GM10266 (cell line): ENCODE measurements at regions not wholly inside any gene's neighbourhood (a gene's known extent, or its start where the extent isn't known, plus 50 kb on each side); places are given as distances from the start of the nearest gene placed in this dataset.

Experiments used
- DNase-seq: peaks from one replicate; pipeline ENCODE4 v3.0.0; 2012; ENCODE audit errors: extremely low spot score
- CTCF ChIP-seq: IDR thresholded peaks from 2 replicates; pipeline ENCODE4 v1.5.1; 2012; ENCODE audit warnings: mild to moderate bottlenecking, low read depth; ENCODE audit not compliant: control insufficient read depth, insufficient read depth; ENCODE audit errors: missing control alignments

- DNase-seq = no peak
These were observed 250.0 kb downstream of the NXPE2 start for GRCh38 chr11:114928260-114928870.

GRCh38 chr11:114929351-114930000 lies 251.1 kb downstream of the NXPE2 start:
- no peak for TF ChIP-seq CTCF
- DNase-seq = no peak

More at GRCh38 chr11:114928260-114928870, 250.0 kb downstream of the NXPE2 start:
- no peak for TF ChIP-seq CTCF

- TF ChIP-seq CTCF = no peak
- no peak for DNase-seq
These were observed 260.5 kb downstream of the NXPE2 start for GRCh38 chr11:114938799-114939198.

- no peak for TF ChIP-seq CTCF
- DNase-seq = no peak
These were observed 263.9 kb downstream of the NXPE2 start for GRCh38 chr11:114942207-114942606.

GRCh38 chr11:114949614-114950351 lies 271.5 kb downstream of the NXPE2 start:
- no peak for DNase-seq
- no peak for TF ChIP-seq CTCF

- DNase-seq = peak; percentile 22
These were observed 274.7 kb downstream of the NXPE2 start for GRCh38 chr11:114953039-114953438.

More at GRCh38 chr11:114953039-114953438, 274.7 kb downstream of the NXPE2 start:
- TF ChIP-seq CTCF = no peak
